SK-N-SH (cell line): ENCODE measurements at regions not wholly inside any gene's neighbourhood (a gene's known extent, or its start where the extent isn't known, plus 50 kb on each side); places are given as distances from the start of the nearest gene placed in this dataset.

Experiments
- CTCF ChIP-seq: fragments of 200-600 bp; sonication (generic); IDR thresholded peaks from 2 replicates; pipeline ENCODE4 v1.6.1; 2017; ENCODE audit warnings: antibody characterized with exemption, mild to moderate bottlenecking, moderate library complexity
- EP300 ChIP-seq, 2 experiments: IDR thresholded peaks; 2 replicates each; pipeline versions ENCODE4 v1.4.0 to v1.6.1; 2012; ENCODE audit warnings: borderline replicate concordance in 1 of 2, low read depth in 1 of 2, low read length in 1 of 2
- EZH2phosphoT487 ChIP-seq: fragments of 200-600 bp; sonication (generic); IDR thresholded peaks from 2 replicates; pipeline ENCODE4 v1.6.1; 2017; ENCODE audit warnings: low read depth, mixed run types, mild to moderate bottlenecking, antibody characterized with exemption, moderate library complexity, borderline replicate concordance
- JUND ChIP-seq: IDR thresholded peaks from 2 replicates; pipeline ENCODE4 v1.4.0; 2012
- POLR2AphosphoS5 ChIP-seq: IDR thresholded peaks from 2 replicates; pipeline ENCODE4 v1.6.1; 2012; ENCODE audit warnings: low read depth, low read length
- RAD21 ChIP-seq: IDR thresholded peaks from 2 replicates; pipeline ENCODE4 v1.6.1; 2012; ENCODE audit warnings: mild to moderate bottlenecking, low read length
- RXRA ChIP-seq: IDR thresholded peaks from 2 replicates; pipeline ENCODE4 v1.4.0; 2012; ENCODE audit warnings: low read depth, mild to moderate bottlenecking, borderline replicate concordance
- SIN3A ChIP-seq: IDR thresholded peaks from 2 replicates; pipeline ENCODE4 v1.6.1; 2012; ENCODE audit warnings: low read depth, mild to moderate bottlenecking, low read length, moderate library complexity, borderline replicate concordance

GRCh38 chr6:126548300-126548699, 208.4 kb downstream of the CENPW start:
- TF ChIP-seq RAD21 = no peak
- no peak for TF ChIP-seq SIN3A
- no peak for TF ChIP-seq EP300 (IDR thresholded peaks at IDR 0.05; ENCODE audit: borderline replicate concordance in 1 of 2, low read depth in 1 of 2, low read length in 1 of 2)
- no peak for TF ChIP-seq CTCF
- TF ChIP-seq EZH2phosphoT487 = no peak
- no peak for TF ChIP-seq POLR2AphosphoS5
- TF ChIP-seq JUND = no peak
- TF ChIP-seq RXRA = no peak
